DOHH2 (cell line): ENCODE measurements at regions not wholly inside any gene's neighbourhood (a gene's known extent, or its start where the extent isn't known, plus 50 kb on each side); places are given as distances from the start of the nearest gene placed in this dataset.

ENCODE experiments used
- H3F3A ChIP-seq: fragments of 200-600 bp; sonication (generic), shearing (Covaris generic); 2 replicates; pipeline ENCODE4 v1.6.0; 2016; ENCODE audit warnings: antibody characterized with exemption, mild to moderate bottlenecking; ENCODE audit not compliant: control insufficient read depth, insufficient read depth
- H3K27ac ChIP-seq: fragments of 200-600 bp; sonication (generic); 2 replicates; pipeline ENCODE4 v1.5.1; 2014; ENCODE audit warnings: low read depth, mild to moderate bottlenecking, low read length, moderate library complexity
- H3K27me3 ChIP-seq: fragments of 200-600 bp; sonication (generic); 2 replicates; pipeline ENCODE4 v1.6.1; 2014; ENCODE audit warnings: mild to moderate bottlenecking, low read length, mixed read lengths; ENCODE audit not compliant: control insufficient read depth
- H3K36me3 ChIP-seq: fragments of 200-600 bp; sonication (generic); 2 replicates; pipeline ENCODE4 v1.6.1; 2014; ENCODE audit warnings: mild to moderate bottlenecking, low read length, moderate library complexity, mixed read lengths; ENCODE audit not compliant: control insufficient read depth
- H3K4me1 ChIP-seq: fragments of 200-600 bp; sonication (generic); 2 replicates; pipeline ENCODE4 v1.6.1; 2014; ENCODE audit warnings: mild to moderate bottlenecking, low read length, mixed read lengths; ENCODE audit not compliant: control insufficient read depth
- H3K4me2 ChIP-seq: fragments of 200-600 bp; sonication (generic); 2 replicates; pipeline ENCODE4 v1.6.0; 2014; ENCODE audit warnings: mild to moderate bottlenecking, low read length, moderate library complexity
- H3K4me3 ChIP-seq: fragments of 200-600 bp; sonication (generic); 2 replicates; pipeline ENCODE4 v1.5.1; 2014; ENCODE audit warnings: mild to moderate bottlenecking, low read length, mixed read lengths
- H3K79me2 ChIP-seq: fragments of 200-600 bp; sonication (generic); 2 replicates; pipeline ENCODE4 v1.6.1; 2014; ENCODE audit warnings: mild to moderate bottlenecking, low read length, mixed read lengths; ENCODE audit not compliant: control insufficient read depth
- H3K9me2 ChIP-seq: fragments of 200-600 bp; sonication (generic); replicated peaks from 2 replicates; pipeline ENCODE4 v1.6.1; 2014; ENCODE audit warnings: mild to moderate bottlenecking, low read length, mixed read lengths; ENCODE audit not compliant: control insufficient read depth
- H3K9me3 ChIP-seq: fragments of 200-600 bp; sonication (generic); 2 replicates; pipeline ENCODE4 v1.6.1; 2014; ENCODE audit warnings: antibody characterized with exemption, low read length, mixed read lengths; ENCODE audit not compliant: control insufficient read depth, insufficient read depth
- H4K20me1 ChIP-seq: fragments of 200-600 bp; sonication (generic); 2 replicates; pipeline ENCODE4 v1.6.0; 2014; ENCODE audit warnings: low read depth, mild to moderate bottlenecking, antibody characterized with exemption, low read length, moderate library complexity; ENCODE audit not compliant: control insufficient read depth, insufficient read depth
- EZH2phosphoT487 ChIP-seq: fragments of 200-600 bp; sonication (generic); IDR thresholded peaks from 2 replicates; pipeline ENCODE4 v1.6.1; 2017; ENCODE audit warnings: borderline replicate concordance, mild to moderate bottlenecking, antibody characterized with exemption, low read length, moderate library complexity, mixed read lengths
- TF ChIP-seq, protein P1 (sequence below): fragments of 200-600 bp; sonication (generic); IDR thresholded peaks from one replicate; pipeline ENCODE4 v1.5.1; 2014; ENCODE audit warnings: antibody characterized with exemption, mild to moderate bottlenecking, low read depth, low read length; ENCODE audit not compliant: poor library complexity, severe bottlenecking

GRCh38 chr6:146878168-146878951 is 279.6 kb downstream of the ADGB start:
- no peak overlapping the region for H3K4me3 ChIP-seq
- TF ChIP-seq, protein P1, sequence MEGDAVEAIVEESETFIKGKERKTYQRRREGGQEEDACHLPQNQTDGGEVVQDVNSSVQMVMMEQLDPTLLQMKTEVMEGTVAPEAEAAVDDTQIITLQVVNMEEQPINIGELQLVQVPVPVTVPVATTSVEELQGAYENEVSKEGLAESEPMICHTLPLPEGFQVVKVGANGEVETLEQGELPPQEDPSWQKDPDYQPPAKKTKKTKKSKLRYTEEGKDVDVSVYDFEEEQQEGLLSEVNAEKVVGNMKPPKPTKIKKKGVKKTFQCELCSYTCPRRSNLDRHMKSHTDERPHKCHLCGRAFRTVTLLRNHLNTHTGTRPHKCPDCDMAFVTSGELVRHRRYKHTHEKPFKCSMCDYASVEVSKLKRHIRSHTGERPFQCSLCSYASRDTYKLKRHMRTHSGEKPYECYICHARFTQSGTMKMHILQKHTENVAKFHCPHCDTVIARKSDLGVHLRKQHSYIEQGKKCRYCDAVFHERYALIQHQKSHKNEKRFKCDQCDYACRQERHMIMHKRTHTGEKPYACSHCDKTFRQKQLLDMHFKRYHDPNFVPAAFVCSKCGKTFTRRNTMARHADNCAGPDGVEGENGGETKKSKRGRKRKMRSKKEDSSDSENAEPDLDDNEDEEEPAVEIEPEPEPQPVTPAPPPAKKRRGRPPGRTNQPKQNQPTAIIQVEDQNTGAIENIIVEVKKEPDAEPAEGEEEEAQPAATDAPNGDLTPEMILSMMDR, result no peak
- no peak for TF ChIP-seq EZH2phosphoT487
- H3F3A ChIP-seq, result no peaks in the 10 kb centered on the region
- no peaks in the 10 kb centered on the region for H3K27me3 ChIP-seq
- no peaks in the 10 kb centered on the region for H3K9me3 ChIP-seq
- H3K4me2 ChIP-seq, result no peak overlapping the region
- H3K4me1 ChIP-seq, result peaks cover 9% of the 10 kb centered on the region
- H3K27ac ChIP-seq, result no peak overlapping the region
- H3K79me2 ChIP-seq, result no peaks in the 10 kb centered on the region
- no peaks in the 10 kb centered on the region for H4K20me1 ChIP-seq
- no peaks in the 10 kb centered on the region for H3K36me3 ChIP-seq
- H3K9me2 ChIP-seq, result no peaks in the 10 kb centered on the region

DNA sequence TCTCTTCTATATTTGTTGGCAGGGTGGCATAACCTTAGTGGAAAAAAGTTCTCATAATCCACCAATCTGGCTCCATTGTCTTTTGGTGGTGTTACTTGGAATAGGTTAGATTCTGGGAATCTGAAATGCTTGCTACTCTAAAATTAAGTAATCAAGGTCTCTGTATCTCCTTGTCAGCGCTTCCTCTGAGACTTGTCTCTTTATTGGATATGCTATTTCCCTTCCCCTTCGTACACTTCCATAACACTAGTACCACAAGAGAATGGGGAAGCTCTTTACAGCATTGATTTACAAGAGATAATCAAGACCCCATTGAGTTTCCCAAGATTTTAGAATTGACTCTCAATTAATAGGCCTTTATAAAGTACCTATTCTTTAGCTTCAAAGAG is 280.2 kb downstream of the ADGB start:
- no peak for TF ChIP-seq EZH2phosphoT487
- TF ChIP-seq, protein P1, result no peak
- peaks cover 9% of the 10 kb centered on the region for H3K4me1 ChIP-seq
- H3K4me3 ChIP-seq, result no peak overlapping the region
- no peaks in the 10 kb centered on the region for H3K9me2 ChIP-seq
- H3K4me2 ChIP-seq, result no peak overlapping the region
- H3K79me2 ChIP-seq, result no peaks in the 10 kb centered on the region
- no peaks in the 10 kb centered on the region for H3K27me3 ChIP-seq
- no peaks in the 10 kb centered on the region for H3K9me3 ChIP-seq
- H4K20me1 ChIP-seq, result no peaks in the 10 kb centered on the region
- no peak overlapping the region for H3K27ac ChIP-seq
- H3K36me3 ChIP-seq, result no peaks in the 10 kb centered on the region
- no peaks in the 10 kb centered on the region for H3F3A ChIP-seq

DNA sequence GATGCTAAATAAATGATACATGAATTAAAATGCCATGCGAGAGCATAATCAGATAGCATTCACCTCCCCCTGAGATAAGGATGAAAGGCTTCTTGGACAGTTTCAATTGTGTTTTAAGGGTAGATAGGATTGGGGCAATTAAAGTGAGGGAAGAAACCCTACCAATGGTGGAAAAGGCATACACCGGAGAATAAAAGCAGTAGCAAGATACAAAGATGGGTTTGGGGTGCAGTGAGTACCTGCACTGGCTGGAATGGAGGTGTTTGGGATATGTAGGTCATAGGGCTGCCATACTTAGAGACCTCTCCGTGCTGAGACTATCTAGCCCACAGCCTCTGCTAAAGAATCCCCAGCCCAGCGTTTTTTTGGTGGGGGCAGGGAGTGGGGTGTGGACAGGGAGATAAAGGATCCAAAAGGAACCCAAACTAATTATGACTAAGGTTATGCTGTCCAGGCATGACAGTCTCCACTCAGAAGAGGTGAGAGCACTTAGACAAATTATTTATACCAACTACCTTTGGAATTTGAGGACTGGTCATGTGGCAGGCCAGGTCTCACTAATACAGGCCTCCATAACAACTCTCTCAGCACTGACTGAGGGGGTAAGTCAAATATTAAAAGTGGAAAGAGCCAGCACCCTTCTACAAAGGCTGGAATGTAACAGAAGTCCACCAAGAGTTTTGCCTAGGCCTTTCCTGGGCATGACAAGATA is 280.8 kb downstream of the ADGB start:
- Histone ChIP-seq H3K27me3 (no peaks in the 10 kb centered on the region), H3K4me2 (no peak overlapping the region), H3K4me3 (no peak overlapping the region), H3K27ac (no peak overlapping the region), H3K9me2 (no peaks in the 10 kb centered on the region), H3K79me2 (no peaks in the 10 kb centered on the region), H3K4me1 (peaks cover 9% of the 10 kb centered on the region), H3K9me3 (no peaks in the 10 kb centered on the region), H3K36me3 (no peaks in the 10 kb centered on the region), H4K20me1 (no peaks in the 10 kb centered on the region), H3F3A (no peaks in the 10 kb centered on the region)
- TF ChIP-seq, protein P1, result no peak
- no peak for TF ChIP-seq EZH2phosphoT487
